WI38 (cell line): ENCODE measurements at regions not wholly inside any gene's neighbourhood (a gene's known extent, or its start where the extent isn't known, plus 50 kb on each side); places are given as distances from the start of the nearest gene placed in this dataset.

Experiments used
- H3K4me3 ChIP-seq: 2 replicates; pipeline ENCODE4 v1.5.1; 2011; ENCODE audit warnings: low read depth, mild to moderate bottlenecking, control low read depth, low read length
- CTCF ChIP-seq: IDR thresholded peaks from 2 replicates; pipeline ENCODE4 v1.5.1; 2012; ENCODE audit warnings: low read depth, mild to moderate bottlenecking, control low read depth, low read length

GRCh38 chr4:35423104-35423503 is 821.2 kb downstream of the ARAP2 start:
- no peak overlapping the region for H3K4me3 ChIP-seq
- no peak for TF ChIP-seq CTCF

- TF ChIP-seq CTCF: no peak
- H3K4me3 ChIP-seq: no peak overlapping the region
These were observed 796.8 kb downstream of the ARAP2 start for GRCh38 chr4:35447474-35447873.

GRCh38 chr4:35459045-35459444 is 785.3 kb downstream of the ARAP2 start:
- no peak for TF ChIP-seq CTCF

GRCh38 chr4:35461931-35462659 is 782.2 kb downstream of the ARAP2 start:
- no peak overlapping the region for H3K4me3 ChIP-seq
- TF ChIP-seq CTCF: no peak

More at GRCh38 chr4:35459045-35459444, 785.3 kb downstream of the ARAP2 start:
- no peak overlapping the region for H3K4me3 ChIP-seq

- no peak overlapping the region for H3K4me3 ChIP-seq
- no peak for TF ChIP-seq CTCF
These were observed 780.9 kb downstream of the ARAP2 start for GRCh38 chr4:35463251-35463952.

- TF ChIP-seq CTCF: no peak
- no peak overlapping the region for H3K4me3 ChIP-seq
These were observed 779.3 kb downstream of the ARAP2 start for GRCh38 chr4:35464964-35465528.

GRCh38 chr4:35491093-35491492 is 753.2 kb downstream of the ARAP2 start:
- H3K4me3 ChIP-seq: no peak overlapping the region

More at GRCh38 chr4:35491093-35491492, 753.2 kb downstream of the ARAP2 start:
- TF ChIP-seq CTCF: no peak
